ENCODE measurements at regions not wholly inside any gene's neighbourhood (a gene's known extent, or its start where the extent isn't known, plus 50 kb on each side); places are given as distances from the start of the nearest gene placed in this dataset.

DNA sequence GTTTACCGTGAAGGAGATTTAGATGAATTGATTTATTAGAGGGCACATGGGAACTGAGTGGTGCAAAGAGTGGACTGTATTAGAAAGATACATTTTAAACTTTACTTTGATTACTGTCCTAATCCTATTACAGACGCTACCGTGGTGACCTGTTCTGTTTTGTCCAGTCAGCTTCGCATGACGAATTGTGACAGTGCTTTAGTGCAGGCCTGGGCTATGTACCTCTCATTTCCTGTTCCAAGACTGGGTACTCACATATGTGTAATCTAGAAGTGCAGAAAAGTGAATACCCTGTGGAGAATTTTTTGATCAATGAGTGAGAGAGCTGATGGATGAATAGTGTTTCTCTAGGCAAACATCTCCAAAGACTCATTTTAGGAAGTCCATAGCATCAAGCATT, 385.9 kb downstream of the ANXA1 start:
- Histone ChIP-seq H4K20me1 (replicated peaks; ENCODE audit: insufficient read depth) (no peaks in the 10 kb centered on the region), H3K27ac (ENCODE audit: low read depth) (no peak overlapping the region), H3F3A (replicated peaks; ENCODE audit: low read depth) (no peaks in the 10 kb centered on the region), H3K27me3 (ENCODE audit: insufficient read depth) (no peaks in the 10 kb centered on the region), H3K9me2 (ENCODE audit: insufficient read depth) (no peaks in the 10 kb centered on the region; the same call in 1 of the 2 replicates), H3K4me1 (ENCODE audit: insufficient read depth) (no peaks in the 10 kb centered on the region), H3K79me2 (replicated peaks; ENCODE audit: insufficient read depth) (no peaks in the 10 kb centered on the region), H2AFZ (no peak overlapping the region), H3K4me3 (no peak overlapping the region), H3K36me3 (ENCODE audit: insufficient read depth) (no peaks in the 10 kb centered on the region), H3K4me2 (no peak overlapping the region)
- no peak for TF ChIP-seq JUNB (IDR thresholded peaks at IDR 0.05; ENCODE audit: unreplicated experiment)
- no peak for TF ChIP-seq CTCF (conservative IDR thresholded peaks at IDR 0.05; ENCODE audit: low read depth in 2 of 2)
- no peak for TF ChIP-seq ETS1 (IDR thresholded peaks at IDR 0.05)
- TF ChIP-seq ZNF462 (CRISPR knock-in tag; IDR thresholded peaks at IDR 0.05) = no peak
- TF ChIP-seq, protein P1, sequence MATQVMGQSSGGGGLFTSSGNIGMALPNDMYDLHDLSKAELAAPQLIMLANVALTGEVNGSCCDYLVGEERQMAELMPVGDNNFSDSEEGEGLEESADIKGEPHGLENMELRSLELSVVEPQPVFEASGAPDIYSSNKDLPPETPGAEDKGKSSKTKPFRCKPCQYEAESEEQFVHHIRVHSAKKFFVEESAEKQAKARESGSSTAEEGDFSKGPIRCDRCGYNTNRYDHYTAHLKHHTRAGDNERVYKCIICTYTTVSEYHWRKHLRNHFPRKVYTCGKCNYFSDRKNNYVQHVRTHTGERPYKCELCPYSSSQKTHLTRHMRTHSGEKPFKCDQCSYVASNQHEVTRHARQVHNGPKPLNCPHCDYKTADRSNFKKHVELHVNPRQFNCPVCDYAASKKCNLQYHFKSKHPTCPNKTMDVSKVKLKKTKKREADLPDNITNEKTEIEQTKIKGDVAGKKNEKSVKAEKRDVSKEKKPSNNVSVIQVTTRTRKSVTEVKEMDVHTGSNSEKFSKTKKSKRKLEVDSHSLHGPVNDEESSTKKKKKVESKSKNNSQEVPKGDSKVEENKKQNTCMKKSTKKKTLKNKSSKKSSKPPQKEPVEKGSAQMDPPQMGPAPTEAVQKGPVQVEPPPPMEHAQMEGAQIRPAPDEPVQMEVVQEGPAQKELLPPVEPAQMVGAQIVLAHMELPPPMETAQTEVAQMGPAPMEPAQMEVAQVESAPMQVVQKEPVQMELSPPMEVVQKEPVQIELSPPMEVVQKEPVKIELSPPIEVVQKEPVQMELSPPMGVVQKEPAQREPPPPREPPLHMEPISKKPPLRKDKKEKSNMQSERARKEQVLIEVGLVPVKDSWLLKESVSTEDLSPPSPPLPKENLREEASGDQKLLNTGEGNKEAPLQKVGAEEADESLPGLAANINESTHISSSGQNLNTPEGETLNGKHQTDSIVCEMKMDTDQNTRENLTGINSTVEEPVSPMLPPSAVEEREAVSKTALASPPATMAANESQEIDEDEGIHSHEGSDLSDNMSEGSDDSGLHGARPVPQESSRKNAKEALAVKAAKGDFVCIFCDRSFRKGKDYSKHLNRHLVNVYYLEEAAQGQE (IDR thresholded peaks at IDR 0.05; ENCODE audit: unreplicated experiment) = no peak
- no peak for TF ChIP-seq ZNF114 (CRISPR knock-in tag; IDR thresholded peaks at IDR 0.05)
- TF ChIP-seq ZNF331 (CRISPR knock-in tag; IDR thresholded peaks at IDR 0.05; ENCODE audit: low read depth) = no peak
- TF ChIP-seq CREB1 (CRISPR knock-in tag; IDR thresholded peaks at IDR 0.05; ENCODE audit: low read depth) = no peak
- TF ChIP-seq POLR2AphosphoS5 (IDR thresholded peaks at IDR 0.05; ENCODE audit: low read depth) = no peak
- TF ChIP-seq EZH2phosphoT487 (IDR thresholded peaks at IDR 0.05; ENCODE audit: unreplicated experiment) = no peak
- no peak for TF ChIP-seq EZH2 (IDR thresholded peaks at IDR 0.05; ENCODE audit: low read depth, unreplicated experiment)
- TF ChIP-seq STAT1 (IDR thresholded peaks at IDR 0.05; ENCODE audit: unreplicated experiment) = no peak
- TF ChIP-seq NANOG (IDR thresholded peaks at IDR 0.05; ENCODE audit: borderline replicate concordance) = no peak
- Mint-ChIP-seq H3K9me3 (no peaks in the 10 kb centered on the region), H3K27me3 (ENCODE audit: insufficient read depth, low read depth, poor library complexity) (no peaks in the 10 kb centered on the region), H3K4me3 (no peak overlapping the region), H3K4me1 (no peaks in the 10 kb centered on the region), H3K36me3 (ENCODE audit: low read depth) (no peaks in the 10 kb centered on the region), H3K27ac (no peak overlapping the region; the same call in 1 of the 2 replicates)
- ATAC-seq (no peak), DNase-seq (ENCODE audit: low spot score) (no peak)
